KBM-7 (cell line): ENCODE measurements at regions not wholly inside any gene's neighbourhood (a gene's known extent, or its start where the extent isn't known, plus 50 kb on each side); places are given as distances from the start of the nearest gene placed in this dataset.

ENCODE experiments used
- DNase-seq: peaks from one replicate; pipeline ENCODE4 v3.0.0-alpha.2; 2015
- in situ Hi-C: fragments of 300-500 bp; cut with MboI; formaldehyde crosslinking; loops from 2 replicates; pipeline ENCODE4 v1.14.3; 2020; ENCODE audit warnings: low sequenced_read_pairs, low pct_unique_long_range_greater_than_20kb, mixed read lengths

GRCh38 chr10:14468023-14468441, 137.3 kb upstream of the FRMD4A start:
- in situ Hi-C loops, result no loop called here
- no peak for DNase-seq

- DNase-seq, result no peak
- in situ Hi-C loops, result no loop called here
Observed at GRCh38 chr10:14466257-14466656, 135.5 kb upstream of the FRMD4A start.

DNA sequence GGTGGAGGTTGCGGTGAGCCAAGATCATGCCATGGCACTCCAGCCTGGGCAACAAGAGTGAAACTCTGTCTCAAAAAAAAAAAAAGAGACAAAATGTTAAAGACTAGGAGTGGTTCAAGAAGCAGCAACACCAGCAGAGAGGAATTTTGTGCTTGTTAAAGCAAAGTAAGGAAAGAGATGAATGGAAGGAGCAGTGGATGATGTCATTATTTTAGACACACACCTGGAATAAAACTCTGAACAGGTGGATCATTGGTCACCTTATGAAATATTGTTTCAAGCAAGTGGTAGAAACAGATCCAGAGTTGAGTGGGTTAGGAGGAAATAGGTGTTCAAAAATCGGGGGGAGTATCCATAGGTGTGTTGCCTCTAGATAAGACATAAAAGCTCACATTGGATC, 129.7 kb upstream of the FRMD4A start:
- in situ Hi-C loops, result no loop called here
- no peak for DNase-seq

GRCh38 chr10:14459665-14460064, 128.9 kb upstream of the FRMD4A start:
- in situ Hi-C loops, result no loop called here
- no peak for DNase-seq

GRCh38 chr10:14456870-14457266, 126.1 kb upstream of the FRMD4A start:
- DNase-seq, result no peak
- in situ Hi-C loops, result no loop called here

DNA sequence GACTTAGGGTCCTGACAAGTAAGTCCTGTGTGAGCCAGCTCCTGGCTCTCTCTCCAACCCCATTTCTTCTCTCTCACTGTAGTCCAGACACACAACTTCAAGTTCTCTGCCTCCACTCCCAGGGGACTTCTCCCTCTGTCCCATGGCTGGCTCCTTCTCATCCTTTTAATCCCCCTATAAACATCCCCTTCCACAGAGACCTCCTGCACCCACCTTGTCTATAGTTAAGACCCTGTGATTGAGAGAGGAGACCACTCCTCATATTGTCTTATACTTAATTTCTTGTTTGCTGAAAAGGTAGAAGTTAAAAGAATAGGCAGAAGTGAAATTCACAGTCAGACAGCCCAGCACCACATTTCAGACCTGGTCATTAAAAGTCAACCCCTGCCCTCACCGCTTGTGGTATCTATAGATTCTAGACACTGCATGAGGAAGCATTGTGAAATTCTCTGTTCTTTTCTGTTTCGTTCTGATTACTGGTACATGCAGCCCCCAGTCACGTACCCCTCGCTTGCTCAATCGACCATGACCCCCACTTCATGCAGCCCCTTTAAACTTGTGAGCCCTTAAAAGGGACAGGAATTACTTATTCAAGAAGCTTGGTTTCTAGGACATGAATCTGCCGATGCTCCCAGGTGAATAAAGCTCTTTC, 125.6 kb upstream of the FRMD4A start:
- no peak for DNase-seq
- in situ Hi-C loops, result no loop called here

GRCh38 chr10:14454629-14455028, 123.9 kb upstream of the FRMD4A start:
- no peak for DNase-seq
- in situ Hi-C loops, result no loop called here

GRCh38 chr10:14454206-14454605, 123.5 kb upstream of the FRMD4A start:
- no peak for DNase-seq
- in situ Hi-C loops, result no loop called here

- in situ Hi-C loops, result no loop called here
- no peak for DNase-seq
Observed at GRCh38 chr10:14453593-14453992, 122.9 kb upstream of the FRMD4A start.

DNA sequence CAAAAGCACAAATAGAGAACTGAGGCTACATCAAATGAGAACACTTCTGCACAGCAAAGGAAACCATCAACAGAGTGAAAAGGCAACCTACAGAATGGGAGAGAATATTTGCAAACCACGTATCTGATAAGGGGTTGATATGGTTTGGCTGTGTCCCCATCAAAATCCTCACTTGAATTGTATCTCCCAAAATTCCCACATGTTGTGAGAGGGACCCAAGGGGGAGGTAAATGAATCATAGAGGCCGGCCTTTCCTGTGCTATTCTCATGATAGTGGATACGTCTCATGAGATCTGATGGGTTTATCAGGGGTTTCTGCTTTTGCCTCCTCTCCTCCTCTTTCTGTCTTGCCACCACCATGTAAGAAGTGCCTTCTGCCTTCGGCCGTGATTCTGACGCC, 120.6 kb upstream of the FRMD4A start:
- in situ Hi-C loops, result no loop called here
- no peak for DNase-seq

- no peak for DNase-seq
- in situ Hi-C loops, result no loop called here
Observed at GRCh38 chr10:14450041-14450491, 119.3 kb upstream of the FRMD4A start.

DNA sequence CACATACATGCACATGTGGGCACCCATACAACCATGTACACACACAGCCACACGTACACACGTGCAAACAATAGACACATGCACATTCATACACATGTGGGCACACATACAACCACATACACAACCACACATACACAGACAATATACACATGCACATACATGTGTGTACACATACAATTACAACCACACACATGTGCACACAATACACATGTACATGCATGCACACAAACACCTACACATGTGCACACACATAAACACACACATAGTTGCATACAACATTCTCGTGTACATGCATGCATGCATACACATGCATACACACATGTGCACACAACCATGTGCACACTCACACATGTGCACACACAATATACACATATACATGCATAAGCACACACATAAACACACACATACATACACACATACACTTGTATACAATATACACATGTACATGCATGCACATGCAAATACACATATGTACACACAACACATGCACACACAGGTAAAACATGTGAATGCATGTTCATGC, 118.6 kb upstream of the FRMD4A start:
- in situ Hi-C loops, result no loop called here
- no peak for DNase-seq

- in situ Hi-C loops, result no loop called here
Observed at GRCh38 chr10:14448197-14448990, 117.7 kb upstream of the FRMD4A start.

DNA sequence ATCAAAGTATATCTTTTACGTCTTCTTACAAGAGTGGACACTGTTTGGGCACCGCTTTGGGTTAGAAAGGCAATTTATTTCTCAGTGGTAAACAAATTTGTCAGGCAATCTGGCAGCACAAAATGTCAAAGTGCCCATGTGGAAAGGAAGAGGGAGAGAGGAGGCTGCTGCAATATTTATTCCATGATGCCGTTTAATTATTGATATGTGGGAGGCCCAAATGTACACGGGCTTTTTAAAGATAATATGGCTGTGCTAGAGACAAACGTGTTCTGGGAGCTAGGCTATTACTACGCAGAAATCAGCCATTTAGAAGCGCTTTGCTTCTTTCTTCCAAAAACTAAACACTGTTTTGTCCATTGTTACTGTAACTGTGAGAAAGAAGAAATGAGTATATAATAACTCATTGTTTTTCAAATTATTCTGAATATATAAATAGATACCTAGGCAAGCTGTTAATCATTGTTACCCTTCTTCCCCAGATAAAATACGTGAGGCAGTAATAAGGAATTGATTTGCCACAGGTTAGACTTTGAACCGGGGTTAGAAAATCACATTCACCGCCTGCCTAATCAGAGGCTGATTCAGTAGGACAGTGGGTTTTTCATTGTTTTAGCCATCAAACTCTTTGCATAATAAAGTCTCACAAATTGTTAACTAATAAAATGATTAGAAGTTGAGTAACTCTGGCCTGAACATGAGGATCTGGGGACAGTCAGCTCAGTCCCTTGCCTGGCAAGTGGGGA, 116.5 kb upstream of the FRMD4A start:
- in situ Hi-C loops, result no loop called here
- DNase-seq, result no peak

More at GRCh38 chr10:14448197-14448990, 117.7 kb upstream of the FRMD4A start:
- DNase-seq, result no peak

DNA sequence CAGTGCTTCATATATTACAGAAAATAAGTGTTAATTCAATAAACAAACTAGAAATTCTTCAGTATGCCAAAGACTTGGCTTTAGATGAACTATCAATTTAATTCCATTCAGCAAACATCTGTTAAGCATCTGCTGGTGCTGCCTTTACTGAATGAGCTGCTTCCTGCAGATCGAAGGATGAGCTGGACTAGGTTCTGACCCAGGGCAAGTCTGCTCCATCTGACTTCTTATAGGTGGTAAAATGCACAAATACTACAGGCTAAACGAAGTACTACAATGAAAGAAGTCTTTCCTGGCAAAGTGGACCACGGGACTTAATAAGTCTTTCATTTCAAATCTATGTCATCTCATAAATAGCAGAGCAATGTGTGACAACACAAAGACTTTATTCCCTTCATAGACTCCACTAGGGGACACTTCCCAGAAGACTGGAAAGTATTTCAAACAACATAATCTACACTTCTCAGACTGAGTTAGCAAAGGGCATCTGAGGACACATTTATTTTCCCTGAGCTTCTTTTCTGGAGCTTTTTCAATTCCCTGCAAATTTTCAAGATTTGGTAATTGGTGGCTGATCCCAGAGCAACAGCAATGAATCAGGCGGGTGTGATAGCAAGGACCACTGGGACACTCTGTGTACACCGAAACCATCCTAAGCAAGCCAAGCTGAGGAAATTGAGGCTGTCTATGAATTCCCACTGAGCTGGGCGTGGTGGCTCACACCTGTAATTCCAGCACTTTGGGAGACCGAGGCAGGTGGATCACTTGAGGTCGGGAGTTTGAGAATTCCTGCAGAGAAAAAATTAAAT, 108.9 kb upstream of the FRMD4A start:
- in situ Hi-C loops, result no loop called here
- DNase-seq, result no peak

- in situ Hi-C loops, result no loop called here
Observed at GRCh38 chr10:14438576-14438975, 107.9 kb upstream of the FRMD4A start.

GRCh38 chr10:14438057-14438456, 107.3 kb upstream of the FRMD4A start:
- in situ Hi-C loops, result no loop called here
- no peak for DNase-seq

More at GRCh38 chr10:14438576-14438975, 107.9 kb upstream of the FRMD4A start:
- no peak for DNase-seq

GRCh38 chr10:14435976-14436632, 105.4 kb upstream of the FRMD4A start:
- in situ Hi-C loops, result no loop called here
- no peak for DNase-seq
